ENCODE measurements at regions not wholly inside any gene's neighbourhood (a gene's known extent, or its start where the extent isn't known, plus 50 kb on each side); places are given as distances from the start of the nearest gene placed in this dataset.

DNA sequence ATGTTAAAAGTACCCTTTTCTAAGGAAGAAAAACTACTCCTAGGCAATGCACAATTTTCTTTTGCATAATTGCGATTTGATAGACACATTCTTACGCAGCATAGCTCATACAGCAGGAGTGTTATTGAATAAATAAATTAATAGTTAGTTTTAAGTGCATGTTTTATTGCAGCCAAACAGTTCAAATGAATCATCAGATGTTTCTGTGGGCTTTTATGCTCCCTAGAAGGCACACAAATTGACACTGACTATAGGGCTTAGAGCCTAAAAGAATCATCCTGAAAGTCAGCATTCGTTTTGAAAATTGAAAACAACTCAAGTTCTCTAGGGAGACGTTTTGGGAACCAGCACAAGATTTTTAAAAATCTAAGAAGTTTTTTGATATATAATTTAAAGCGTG lies 411.9 kb downstream of the HLX start:
- WGBS (ENCODE audit: insufficient coverage), result no CpG with 5 or more reads among the region's 5 CpGs
- H3K4me3 Mint-ChIP-seq, result no peak overlapping the region
- no peaks in the 10 kb centered on the region for H3K36me3 ChIP-seq (ENCODE audit: control insufficient read depth in 2 of 2, extremely low read depth in 1 of 2, insufficient read depth in 1 of 2, low read length in 1 of 2)
- no peak overlapping the region for H3K27ac ChIP-seq (ENCODE audit: low read length)
- no peaks in the 10 kb centered on the region for H3K36me3 Mint-ChIP-seq
- DNase-seq, result no peak
- H3K27ac Mint-ChIP-seq, result no peak overlapping the region
- H3K27me3 ChIP-seq (replicated peaks in 1 of 2; ENCODE audit: control insufficient read depth in 2 of 2, extremely low read depth in 1 of 2, insufficient read depth in 2 of 2, low read length in 1 of 2), result no peaks in the 10 kb centered on the region
- no peak overlapping the region for H3K4me3 ChIP-seq (ENCODE audit: control insufficient read depth in 1 of 2, extremely low read depth in 1 of 2, low read length in 1 of 2)
- POLR2A ChIA-PET, result no interaction called here
- H3K9me3 ChIP-seq, result no peaks in the 10 kb centered on the region
- peaks cover 0 to 4% of the 10 kb centered on the region in 2 donors for H3K27me3 Mint-ChIP-seq
- CTCF ChIA-PET, result interaction anchor here in 1 of 2 donors (0.7 kb wide), 1 partner anchor 202 kb away, joined by 4 read pairs; no protein-coding TSS in a partner anchor
- ATAC-seq (replicated peaks in 1 of 4), result no peak
- H3K9me3 Mint-ChIP-seq, result no peaks in the 10 kb centered on the region
- no peaks in the 10 kb centered on the region for H3K4me1 Mint-ChIP-seq
- no peaks in the 10 kb centered on the region for H3K4me1 ChIP-seq (ENCODE audit: control insufficient read depth in 1 of 2, extremely low read depth in 1 of 2, insufficient read depth in 2 of 2, low read length in 2 of 2)

DNA sequence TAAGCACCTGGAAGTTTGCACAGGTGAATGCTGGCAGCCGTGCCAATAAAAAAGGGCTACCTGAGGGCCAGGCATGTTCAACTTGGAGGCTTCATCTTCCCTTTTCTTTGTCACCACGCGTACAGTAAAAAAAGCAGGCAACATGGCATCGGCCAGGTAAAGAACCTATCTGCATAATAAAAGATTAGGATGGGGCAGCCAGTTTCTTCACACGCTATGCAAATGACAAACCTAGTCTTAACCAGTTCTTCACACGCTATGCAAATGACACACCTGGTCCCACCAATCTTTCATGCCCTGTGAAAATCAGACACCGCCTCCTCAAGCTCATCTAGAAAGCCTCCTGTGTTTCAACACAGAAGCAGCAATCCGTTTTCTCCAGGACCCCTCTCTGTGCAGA lies 413.4 kb downstream of the HLX start:
- Mint-ChIP-seq H3K27ac (no peak overlapping the region), H3K4me1 (no peaks in the 10 kb centered on the region)
- POLR2A ChIA-PET, result no interaction called here

DNA sequence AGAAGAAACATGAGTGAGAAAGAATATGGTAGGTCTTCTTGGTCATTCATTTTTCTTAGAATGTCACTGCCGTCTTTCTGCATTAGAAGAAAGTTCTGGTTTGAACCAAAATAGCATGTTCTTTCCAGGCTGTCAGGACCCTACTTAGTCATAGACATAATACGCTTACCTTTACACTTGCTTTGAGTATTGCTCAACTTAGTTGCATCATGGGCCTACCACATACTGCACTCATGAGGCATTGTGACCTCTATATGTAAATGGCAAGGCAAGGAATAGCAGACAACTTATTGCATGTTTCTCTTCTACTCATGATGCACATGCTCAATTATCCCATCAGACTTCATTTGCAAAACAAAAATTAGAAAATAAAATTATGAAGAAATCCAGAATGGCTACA lies 415.0 kb downstream of the HLX start:
- Histone ChIP-seq H3K36me3 (ENCODE audit: control insufficient read depth in 2 of 2, extremely low read depth in 1 of 2, insufficient read depth in 1 of 2, low read length in 1 of 2) (no peaks in the 10 kb centered on the region), H3K4me1 (ENCODE audit: control insufficient read depth in 1 of 2, extremely low read depth in 1 of 2, insufficient read depth in 2 of 2, low read length in 2 of 2) (no peaks in the 10 kb centered on the region), H3K9me3 (no peaks in the 10 kb centered on the region), H3K4me3 (ENCODE audit: control insufficient read depth in 1 of 2, extremely low read depth in 1 of 2, low read length in 1 of 2) (no peak overlapping the region), H3K27me3 (replicated peaks in 1 of 2; ENCODE audit: control insufficient read depth in 2 of 2, extremely low read depth in 1 of 2, insufficient read depth in 2 of 2, low read length in 1 of 2) (no peaks in the 10 kb centered on the region), H3K27ac (ENCODE audit: low read length) (no peak overlapping the region)
- DNase-seq (no peak), ATAC-seq (replicated peaks in 1 of 4) (no peak)
- no peaks in the 10 kb centered on the region for H3K36me3 Mint-ChIP-seq
- H3K4me1 Mint-ChIP-seq, result no peaks in the 10 kb centered on the region
- no peak overlapping the region for H3K4me3 Mint-ChIP-seq
- 83% methylated on average over 1 of the region's 2 CpGs for WGBS (ENCODE audit: insufficient coverage)
- H3K27ac Mint-ChIP-seq, result no peak overlapping the region
- no peaks in the 10 kb centered on the region for H3K27me3 Mint-ChIP-seq
- ChIA-PET POLR2A (no interaction called here), CTCF (no interaction called here)
- H3K9me3 Mint-ChIP-seq, result no peaks in the 10 kb centered on the region

More for the DNA sequence above, 413.4 kb downstream of the HLX start:
- no peak overlapping the region for H3K4me3 ChIP-seq (ENCODE audit: control insufficient read depth in 1 of 2, extremely low read depth in 1 of 2, low read length in 1 of 2)
- Mint-ChIP-seq H3K27me3 (peaks cover 0 to 4% of the 10 kb centered on the region in 2 donors), H3K9me3 (no peaks in the 10 kb centered on the region), H3K4me3 (no peak overlapping the region), H3K36me3 (no peaks in the 10 kb centered on the region)
- no peaks in the 10 kb centered on the region for H3K9me3 ChIP-seq
- no peaks in the 10 kb centered on the region for H3K4me1 ChIP-seq (ENCODE audit: control insufficient read depth in 1 of 2, extremely low read depth in 1 of 2, insufficient read depth in 2 of 2, low read length in 2 of 2)
- H3K27me3 ChIP-seq (replicated peaks in 1 of 2; ENCODE audit: control insufficient read depth in 2 of 2, extremely low read depth in 1 of 2, insufficient read depth in 2 of 2, low read length in 1 of 2), result no peaks in the 10 kb centered on the region
- no peak for DNase-seq
- H3K36me3 ChIP-seq (ENCODE audit: control insufficient read depth in 2 of 2, extremely low read depth in 1 of 2, insufficient read depth in 1 of 2, low read length in 1 of 2), result no peaks in the 10 kb centered on the region
- no peak overlapping the region for H3K27ac ChIP-seq (ENCODE audit: low read length)
- CTCF ChIA-PET, result no interaction called here
- no peak for ATAC-seq (replicated peaks in 1 of 4)
- WGBS (ENCODE audit: insufficient coverage), result 97% methylated on average over 4 of the region's 8 CpGs

DNA sequence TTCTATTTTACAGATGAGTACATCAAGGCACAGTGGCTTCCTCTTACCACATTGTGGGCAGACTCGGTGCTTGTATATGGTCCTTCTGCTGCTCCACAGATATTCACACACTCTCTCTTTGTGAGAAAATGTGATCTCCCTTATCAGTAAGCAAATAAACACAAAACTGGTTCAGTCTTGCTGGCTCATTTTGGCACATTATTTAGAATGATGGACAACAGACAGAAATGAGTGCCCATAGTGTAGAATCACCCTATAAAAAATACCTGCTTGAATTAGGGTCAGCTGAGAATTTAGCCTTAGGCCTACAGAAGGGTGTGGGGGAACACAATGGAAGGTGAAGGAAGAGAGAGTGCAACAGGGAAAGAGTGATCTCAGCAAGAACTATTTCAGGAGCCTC lies 423.1 kb downstream of the HLX start:
- Mint-ChIP-seq H3K4me1 (no peaks in the 10 kb centered on the region), H3K27me3 (peaks cover 26 to 33% of the 10 kb centered on the region in 2 donors), H3K27ac (no peak overlapping the region), H3K36me3 (no peaks in the 10 kb centered on the region), H3K4me3 (no peak overlapping the region), H3K9me3 (no peaks in the 10 kb centered on the region)
- no peaks in the 10 kb centered on the region for H3K27me3 ChIP-seq (replicated peaks in 1 of 2; ENCODE audit: control insufficient read depth in 2 of 2, extremely low read depth in 1 of 2, insufficient read depth in 2 of 2, low read length in 1 of 2)
- DNase-seq, result no peak
- no peak overlapping the region for H3K27ac ChIP-seq (ENCODE audit: low read length)
- ATAC-seq (replicated peaks in 1 of 4), result no peak
- ChIA-PET POLR2A (no interaction called here), CTCF (no interaction called here)
- no peaks in the 10 kb centered on the region for H3K36me3 ChIP-seq (ENCODE audit: control insufficient read depth in 2 of 2, extremely low read depth in 1 of 2, insufficient read depth in 1 of 2, low read length in 1 of 2)
- no peaks in the 10 kb centered on the region for H3K4me1 ChIP-seq (ENCODE audit: control insufficient read depth in 1 of 2, extremely low read depth in 1 of 2, insufficient read depth in 2 of 2, low read length in 2 of 2)
- H3K9me3 ChIP-seq, result no peaks in the 10 kb centered on the region
- WGBS (ENCODE audit: insufficient coverage), result no CpG with 5 or more reads among the region's 1 CpG
- H3K4me3 ChIP-seq (ENCODE audit: control insufficient read depth in 1 of 2, extremely low read depth in 1 of 2, low read length in 1 of 2), result no peak overlapping the region

DNA sequence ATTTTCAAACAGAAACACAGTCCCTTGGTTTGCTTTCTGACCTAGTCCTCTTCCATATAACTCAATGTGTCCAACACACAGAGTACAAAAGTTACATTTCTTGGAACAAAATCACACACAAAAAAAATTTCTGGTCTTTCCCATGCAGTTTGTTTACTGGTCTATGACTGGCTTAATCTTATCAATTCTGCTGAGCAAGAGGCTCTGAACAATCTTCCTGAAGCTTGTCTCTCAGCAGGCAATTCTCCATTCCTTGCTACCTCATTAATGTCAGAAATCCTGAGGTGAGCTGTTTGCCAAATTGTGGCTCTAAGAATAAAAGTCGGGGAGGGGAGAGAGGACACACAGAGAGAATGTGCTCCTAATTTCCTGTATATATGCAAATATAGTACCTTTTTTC lies 423.6 kb downstream of the HLX start:
- DNase-seq (no peak), ATAC-seq (replicated peaks in 1 of 4) (no peak)
- Histone ChIP-seq H3K27me3 (replicated peaks in 1 of 2; ENCODE audit: control insufficient read depth in 2 of 2, extremely low read depth in 1 of 2, insufficient read depth in 2 of 2, low read length in 1 of 2) (no peaks in the 10 kb centered on the region), H3K4me3 (ENCODE audit: control insufficient read depth in 1 of 2, extremely low read depth in 1 of 2, low read length in 1 of 2) (no peak overlapping the region), H3K4me1 (ENCODE audit: control insufficient read depth in 1 of 2, extremely low read depth in 1 of 2, insufficient read depth in 2 of 2, low read length in 2 of 2) (no peaks in the 10 kb centered on the region), H3K9me3 (no peaks in the 10 kb centered on the region), H3K36me3 (ENCODE audit: control insufficient read depth in 2 of 2, extremely low read depth in 1 of 2, insufficient read depth in 1 of 2, low read length in 1 of 2) (no peaks in the 10 kb centered on the region), H3K27ac (ENCODE audit: low read length) (no peak overlapping the region)
- Mint-ChIP-seq H3K27ac (no peak overlapping the region), H3K4me3 (no peak overlapping the region), H3K4me1 (no peaks in the 10 kb centered on the region), H3K36me3 (no peaks in the 10 kb centered on the region), H3K9me3 (no peaks in the 10 kb centered on the region), H3K27me3 (peaks cover 26 to 33% of the 10 kb centered on the region in 2 donors)
- ChIA-PET POLR2A (no interaction called here), CTCF (no interaction called here)
- WGBS (ENCODE audit: insufficient coverage), result no CpG with 5 or more reads among the region's 1 CpG

DNA sequence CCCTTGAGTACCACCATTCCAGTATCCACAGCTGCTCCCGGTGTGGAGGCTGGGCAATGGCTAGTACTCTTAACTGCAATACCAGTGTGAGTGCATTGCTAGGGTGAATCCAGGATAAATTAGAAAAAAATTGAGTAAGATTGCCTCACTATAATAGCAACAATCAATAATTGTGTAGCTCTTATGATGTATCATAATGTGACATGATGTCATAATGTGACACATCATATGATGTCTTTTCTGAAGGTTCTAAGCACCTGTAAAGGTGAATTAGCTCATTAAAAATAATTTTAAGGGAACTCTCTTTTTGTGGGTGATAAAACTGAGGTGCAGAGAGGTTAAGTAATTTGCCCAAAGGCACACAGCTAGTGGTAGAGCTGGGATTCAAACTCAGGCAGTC lies 424.4 kb downstream of the HLX start:
- Histone ChIP-seq H3K27me3 (replicated peaks in 1 of 2; ENCODE audit: control insufficient read depth in 2 of 2, extremely low read depth in 1 of 2, insufficient read depth in 2 of 2, low read length in 1 of 2) (no peaks in the 10 kb centered on the region), H3K9me3 (no peaks in the 10 kb centered on the region), H3K4me1 (ENCODE audit: control insufficient read depth in 1 of 2, extremely low read depth in 1 of 2, insufficient read depth in 2 of 2, low read length in 2 of 2) (no peaks in the 10 kb centered on the region), H3K4me3 (ENCODE audit: control insufficient read depth in 1 of 2, extremely low read depth in 1 of 2, low read length in 1 of 2) (no peak overlapping the region), H3K27ac (ENCODE audit: low read length) (no peak overlapping the region), H3K36me3 (ENCODE audit: control insufficient read depth in 2 of 2, extremely low read depth in 1 of 2, insufficient read depth in 1 of 2, low read length in 1 of 2) (no peaks in the 10 kb centered on the region)
- no peak for ATAC-seq (replicated peaks in 1 of 4)
- H3K36me3 Mint-ChIP-seq, result no peaks in the 10 kb centered on the region
- peaks cover 27 to 33% of the 10 kb centered on the region in 2 donors for H3K27me3 Mint-ChIP-seq
- H3K9me3 Mint-ChIP-seq, result peaks cover 0 to 1% (median 0%) of the 10 kb centered on the region in 3 donors
- POLR2A ChIA-PET, result no interaction called here
- H3K4me3 Mint-ChIP-seq, result no peak overlapping the region
- no peak for DNase-seq
- no peaks in the 10 kb centered on the region for H3K4me1 Mint-ChIP-seq
- CTCF ChIA-PET, result interaction anchor here in 1 of 2 donors (0.6 kb wide), 1 partner anchor 18 kb away, joined by 3 read pairs; no protein-coding TSS in a partner anchor
- H3K27ac Mint-ChIP-seq, result no peak overlapping the region
- WGBS (ENCODE audit: insufficient coverage), result no CpG with 5 or more reads among the region's 1 CpG

DNA sequence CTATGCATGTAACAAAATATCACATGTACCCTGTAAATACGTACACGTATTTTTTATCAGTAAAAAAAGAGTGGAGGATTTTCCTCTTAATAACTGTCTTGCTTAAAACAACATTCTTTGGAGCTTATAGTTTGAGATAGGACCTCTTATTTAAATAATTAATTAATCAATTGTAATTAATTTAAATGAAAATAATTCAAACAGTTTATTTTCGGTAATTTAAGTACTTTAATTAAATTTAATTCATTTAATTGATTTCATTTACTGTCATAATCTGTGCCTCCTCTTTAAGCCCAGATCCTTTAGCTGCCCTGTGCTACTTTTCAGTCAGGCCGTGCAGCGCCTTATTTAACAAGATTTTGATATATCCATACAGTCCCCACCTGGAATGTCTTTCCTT lies 427.0 kb downstream of the HLX start:
- no peak overlapping the region for H3K4me3 Mint-ChIP-seq
- H3K9me3 Mint-ChIP-seq, result peaks cover 0 to 6% (median 0%) of the 10 kb centered on the region in 3 donors
- 67% methylated on average over 2 of the region's 5 CpGs for WGBS (ENCODE audit: insufficient coverage)
- POLR2A ChIA-PET, result no interaction called here
- no peaks in the 10 kb centered on the region for H3K4me1 Mint-ChIP-seq
- no peaks in the 10 kb centered on the region for H3K27me3 ChIP-seq (replicated peaks in 1 of 2; ENCODE audit: control insufficient read depth in 2 of 2, extremely low read depth in 1 of 2, insufficient read depth in 2 of 2, low read length in 1 of 2)
- H3K4me1 ChIP-seq (ENCODE audit: control insufficient read depth in 1 of 2, extremely low read depth in 1 of 2, insufficient read depth in 2 of 2, low read length in 2 of 2), result no peaks in the 10 kb centered on the region
- CTCF ChIA-PET, result no interaction called here
- no peak overlapping the region for H3K4me3 ChIP-seq (ENCODE audit: control insufficient read depth in 1 of 2, extremely low read depth in 1 of 2, low read length in 1 of 2)
- H3K36me3 ChIP-seq (ENCODE audit: control insufficient read depth in 2 of 2, extremely low read depth in 1 of 2, insufficient read depth in 1 of 2, low read length in 1 of 2), result no peaks in the 10 kb centered on the region
- peaks cover 20 to 26% of the 10 kb centered on the region in 2 donors for H3K27me3 Mint-ChIP-seq
- no peaks in the 10 kb centered on the region for H3K9me3 ChIP-seq
- DNase-seq (no peak), ATAC-seq (replicated peaks in 1 of 4) (no peak)
- H3K27ac ChIP-seq (ENCODE audit: low read length), result no peak overlapping the region
- no peaks in the 10 kb centered on the region for H3K36me3 Mint-ChIP-seq
- H3K27ac Mint-ChIP-seq, result no peak overlapping the region
